Muscle of back (tissue), 3 donors: ENCODE measurements at regions not wholly inside any gene's neighbourhood (a gene's known extent, or its start where the extent isn't known, plus 50 kb on each side); places are given as distances from the start of the nearest gene placed in this dataset.

Source experiments
- DNase-seq, 3 donors: peaks; one replicate each; pipeline versions ENCODE4 v3.0.0 to v3.0.0-alpha.2; 2013

DNA sequence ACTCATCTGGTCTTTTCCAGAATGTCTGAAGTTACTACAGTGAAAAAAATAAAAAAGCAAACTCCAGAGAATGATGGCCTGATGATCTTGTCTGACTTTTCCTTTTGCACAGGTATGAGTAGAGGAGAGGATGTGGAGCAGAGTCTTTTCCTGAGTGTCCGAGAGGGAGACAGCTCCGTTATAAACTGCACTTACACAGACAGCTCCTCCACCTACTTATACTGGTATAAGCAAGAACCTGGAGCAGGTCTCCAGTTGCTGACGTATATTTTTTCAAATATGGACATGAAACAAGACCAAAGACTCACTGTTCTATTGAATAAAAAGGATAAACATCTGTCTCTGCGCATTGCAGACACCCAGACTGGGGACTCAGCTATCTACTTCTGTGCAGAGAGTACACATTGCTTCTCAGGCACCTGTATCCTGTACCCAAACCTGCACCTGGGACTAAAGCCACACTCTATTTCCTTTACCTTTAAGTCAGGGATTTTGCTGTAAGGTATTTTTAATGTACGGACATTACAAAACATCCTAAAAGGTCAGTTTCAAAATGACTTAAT lies 75.8 kb upstream of the OR4E1 start:
- DNase-seq, result no peak

- DNase-seq, result peak; percentile 17 to 59 (median 25)
These were observed 75.3 kb upstream of the OR4E1 start for GRCh38 chr14:21748869-21749303.

GRCh38 chr14:21735639-21736307 lies 62.2 kb upstream of the OR4E1 start:
- DNase-seq, result no peak

DNA sequence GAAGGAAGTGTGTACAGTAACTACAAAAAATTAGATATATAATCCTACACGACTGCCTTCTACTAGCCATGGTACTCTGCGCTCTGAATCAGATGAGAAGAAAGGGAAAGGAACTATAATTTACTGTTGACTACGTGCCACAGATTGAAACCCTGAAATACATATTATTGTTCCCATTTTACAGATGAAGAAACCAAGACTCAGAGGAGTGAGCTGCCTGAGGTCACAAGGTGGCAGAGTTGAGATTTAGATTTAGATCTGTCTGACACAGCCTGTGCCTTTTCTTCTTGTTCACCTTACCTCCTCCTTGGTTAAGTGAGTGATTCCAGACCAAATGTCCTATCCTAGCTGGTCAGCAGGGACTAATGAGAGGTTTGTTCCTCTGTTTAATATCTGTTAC lies 61.6 kb upstream of the OR4E1 start:
- DNase-seq, result no peak

DNA sequence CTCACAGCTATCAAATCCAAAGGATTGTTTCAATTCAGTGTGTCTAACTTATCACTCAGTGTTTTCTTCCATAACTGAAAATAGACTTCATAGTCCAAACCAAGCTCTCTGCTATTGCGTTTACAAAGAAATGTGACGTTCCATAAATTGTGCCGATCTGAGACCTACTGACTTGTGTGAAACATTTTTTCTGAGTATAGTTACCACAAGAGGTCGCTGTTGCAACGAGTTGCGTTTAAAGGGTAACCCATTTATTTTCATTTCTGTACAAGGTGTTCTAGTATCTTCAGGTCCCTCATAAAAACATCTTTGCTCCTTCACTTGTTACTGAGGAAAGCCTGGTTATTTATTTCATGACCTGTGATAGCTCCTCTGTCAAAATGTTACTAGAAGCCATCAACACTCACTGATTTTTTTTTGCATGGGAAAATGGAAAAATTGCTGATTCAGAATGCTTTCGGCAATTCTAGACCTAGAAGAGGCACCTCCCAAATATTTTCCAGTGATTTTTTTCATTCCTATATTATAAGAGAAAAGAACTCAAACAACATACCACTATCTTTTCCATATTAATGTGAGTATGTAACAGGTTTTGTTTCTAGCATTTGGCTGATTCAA lies 60.9 kb upstream of the OR4E1 start:
- DNase-seq, result peak; percentile 2 to 32 (median 19)

- no peak for DNase-seq
These were observed 56.1 kb upstream of the OR4E1 start for GRCh38 chr14:21729703-21730233.

DNA sequence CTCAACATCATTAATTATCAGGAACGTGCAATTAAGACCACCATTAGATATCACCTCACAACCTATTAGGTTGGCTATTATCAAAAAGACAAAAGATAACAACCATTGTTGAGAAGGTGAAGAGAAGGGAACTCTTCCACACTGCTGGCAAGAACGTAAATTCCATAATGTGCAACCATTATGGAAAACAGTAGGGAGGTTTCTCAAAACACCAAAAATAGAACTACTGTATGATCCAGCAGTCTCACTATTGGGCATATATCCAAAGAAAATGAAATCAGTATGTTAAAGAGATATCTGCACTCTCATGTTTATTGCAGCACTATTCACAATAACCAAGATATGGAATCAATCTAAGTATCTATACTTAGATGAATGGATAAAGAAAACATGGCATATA lies 51.6 kb upstream of the OR4E1 start:
- peak in 1 of 3 donors; percentile 0 for DNase-seq

DNA sequence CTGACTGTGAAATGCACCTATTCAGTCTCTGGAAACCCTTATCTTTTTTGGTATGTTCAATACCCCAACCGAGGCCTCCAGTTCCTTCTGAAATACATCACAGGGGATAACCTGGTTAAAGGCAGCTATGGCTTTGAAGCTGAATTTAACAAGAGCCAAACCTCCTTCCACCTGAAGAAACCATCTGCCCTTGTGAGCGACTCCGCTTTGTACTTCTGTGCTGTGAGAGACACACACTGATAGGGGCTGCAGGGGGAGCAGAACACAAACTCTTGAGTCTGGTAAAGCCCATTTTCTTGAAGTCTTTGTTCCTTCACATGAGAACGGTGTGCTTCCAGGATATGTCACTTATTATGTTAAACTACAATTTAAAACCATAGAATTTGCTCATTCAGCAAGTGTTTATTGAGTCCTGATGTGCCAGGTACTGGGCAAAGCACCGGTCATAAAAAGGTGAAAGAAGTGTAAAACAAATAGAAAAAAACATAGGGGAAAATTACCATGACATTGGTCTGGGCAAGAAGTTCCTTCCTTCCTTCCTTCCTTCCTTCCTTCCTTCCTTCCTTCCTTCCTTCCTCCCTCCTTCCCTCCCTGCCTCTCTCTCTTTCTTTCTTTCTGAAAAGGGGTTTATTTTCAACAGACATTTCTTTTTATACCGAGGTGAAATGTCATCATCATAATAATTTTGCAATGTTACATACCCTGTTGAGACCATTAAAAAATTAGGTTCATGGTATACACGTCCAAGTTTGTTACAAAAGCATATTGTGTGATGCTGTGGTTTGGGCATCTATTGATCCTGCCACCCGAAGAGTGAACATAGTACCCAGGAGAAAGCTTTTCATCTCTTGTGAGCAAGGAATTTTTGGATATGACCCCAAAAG lies 50.7 kb upstream of the OR4E1 start:
- no peak for DNase-seq

GRCh38 chr14:21723431-21724045 lies 49.9 kb upstream of the OR4E1 start:
- no peak for DNase-seq
